Spleen (tissue), 11 donors: ENCODE measurements at regions not wholly inside any gene's neighbourhood (a gene's known extent, or its start where the extent isn't known, plus 50 kb on each side); places are given as distances from the start of the nearest gene placed in this dataset.

Experiments used
- DNase-seq: peaks from one replicate; pipeline ENCODE4 v3.0.0-alpha.2; 2020
- H3K27ac ChIP-seq, 8 donors: fragments of 200-600 bp; sonication (generic) in 7 of 8; 1 replicate in 4 of 8; 2 replicates in 4 of 8; pipeline versions ENCODE4 v1.5.0 to v1.8.0; 2016 to 2021; ENCODE audit warnings: inconsistent platforms in 4 of 8, mild to moderate bottlenecking in 4 of 8, moderate library complexity in 1 of 8
- H3K27me3 ChIP-seq, 7 donors: fragments of 200-600 bp; sonication (generic) in 6 of 7; replicated peaks in 1 of 7; 1 replicate in 4 of 7; 2 replicates in 3 of 7; pipeline versions ENCODE4 v1.5.0 to v1.8.0; 2016 to 2021; ENCODE audit warnings: inconsistent platforms in 3 of 7, mild to moderate bottlenecking in 1 of 7
- H3K36me3 ChIP-seq, 6 donors: fragments of 200-600 bp; sonication (generic) in 5 of 6; 1 replicate in 4 of 6; 2 replicates in 2 of 6; pipeline versions ENCODE4 v1.5.0 to v1.8.0; 2016 to 2021; ENCODE audit warnings: inconsistent platforms in 2 of 6
- H3K4me1 ChIP-seq, 6 donors: fragments of 200-600 bp; sonication (generic) in 5 of 6; 1 replicate in 3 of 6; 2 replicates in 3 of 6; pipeline versions ENCODE4 v1.5.0 to v1.8.0; 2016 to 2021; ENCODE audit warnings: inconsistent platforms in 3 of 6
- H3K4me3 ChIP-seq, 8 donors: fragments of 200-600 bp; sonication (generic) in 7 of 8; 1 replicate in 4 of 8; 2 replicates in 4 of 8; pipeline versions ENCODE4 v1.5.0 to v1.8.0; 2016 to 2021; ENCODE audit warnings: inconsistent platforms in 4 of 8, mild to moderate bottlenecking in 4 of 8, moderate library complexity in 2 of 8
- H3K9me3 ChIP-seq, 8 donors: fragments of 200-600 bp; sonication (generic) in 7 of 8; 1 replicate in 4 of 8; 2 replicates in 4 of 8; pipeline versions ENCODE4 v1.5.0 to v1.8.0; 2016 to 2021; ENCODE audit warnings: inconsistent platforms in 4 of 8
- CTCF ChIP-seq, 11 experiments: fragments of 200-600 bp in 7 of 11; fragments of 450-650 bp in 4 of 11; sonication (generic) in 4 of 11; IDR thresholded peaks in 8 of 11; conservative IDR thresholded peaks in 3 of 11; 1 replicate in 7 of 11; 2 replicates in 4 of 11; pipeline versions ENCODE4 v1.4.0 to v1.8.0; 2016 to 2021; ENCODE audit warnings: antibody characterized with exemption in 11 of 11, inconsistent platforms in 4 of 11, mild to moderate bottlenecking in 1 of 11
- POLR2A ChIP-seq, 3 donors: fragments of 450-650 bp; IDR thresholded peaks; one replicate each; pipeline ENCODE4 v1.5.1; 2017; ENCODE audit warnings: antibody characterized with exemption in 3 of 3, mild to moderate bottlenecking in 1 of 3
- POLR2AphosphoS5 ChIP-seq, 3 donors: sonication (generic); formaldehyde crosslinking; IDR thresholded peaks; one replicate each; pipeline ENCODE4 v1.5.1; 2017; ENCODE audit warnings: antibody characterized with exemption in 3 of 3
- whole genome bisulfite sequencing, 5 donors: extraction: QIAGEN DNeasy Blood & Tissue Kit in 3 of 5; methylation state at CpG; one replicate each; pipeline versions ENCODE4 v1.1.5 to v1.1.7; 2013 to 2018; 5-methylcytosine and 5-hydroxymethylcytosine counted together
- intact Hi-C: fragments of 100-400 bp; cut with DNase I; formaldehyde crosslinking; loops from one replicate; pipeline ENCODE4 v1.15.0; 2023; ENCODE audit warnings: low total_unique reads
- donor health status: healthy with polysubstance abuse.
- donor health status: DM: no; HTN: no; CAD: no; lungs with moderate emphysema.
- donor health status: DM: no; HTN: no; CAD: no.
- donor health status: Bipolar disorder and iron deficiency.
- donor health status: healthy.
- donor health status: DM: no; HTN: no; CAD: no.
- donor health status: DM: yes; HTN: yes; CAD: no.

GRCh38 chr7:109282726-109283125 lies 713.1 kb downstream of the DNAJB9 start:
- H3K27ac ChIP-seq, result no peak overlapping the region
- H3K9me3 ChIP-seq, result peaks cover 0 to 27% (median 0%) of the 10 kb centered on the region in 8 donors
- H3K4me3 ChIP-seq, result no peak overlapping the region
- no peaks in the 10 kb centered on the region for H3K4me1 ChIP-seq
- H3K36me3 ChIP-seq, result no peaks in the 10 kb centered on the region
- TF ChIP-seq POLR2AphosphoS5 (IDR thresholded peaks at IDR 0.05) (no peak), POLR2A (IDR thresholded peaks at IDR 0.05) (no peak), CTCF (IDR thresholded peaks at IDR 0.05 in 8 of 11, conservative IDR thresholded peaks at IDR 0.05 in 3 of 11) (no peak)
- DNase-seq, result no peak
- no peaks in the 10 kb centered on the region for H3K27me3 ChIP-seq
- intact Hi-C loops, result no loop called here

- Histone ChIP-seq H3K27me3 (no peaks in the 10 kb centered on the region), H3K9me3 (peaks cover 0 to 27% (median 0%) of the 10 kb centered on the region in 8 donors), H3K27ac (no peak overlapping the region), H3K4me3 (no peak overlapping the region), H3K4me1 (no peaks in the 10 kb centered on the region), H3K36me3 (no peaks in the 10 kb centered on the region)
- DNase-seq, result no peak
- WGBS, 5 donors, result 64 to 73% (median 65%) methylated on average over 1 of the region's 1 CpG
- TF ChIP-seq POLR2AphosphoS5 (IDR thresholded peaks at IDR 0.05) (no peak), CTCF (IDR thresholded peaks at IDR 0.05 in 8 of 11, conservative IDR thresholded peaks at IDR 0.05 in 3 of 11) (no peak), POLR2A (IDR thresholded peaks at IDR 0.05) (no peak)
- intact Hi-C loops, result no loop called here
Measured at GRCh38 chr7:109284943-109285342, 715.3 kb downstream of the DNAJB9 start.

GRCh38 chr7:109295158-109295557 lies 725.5 kb downstream of the DNAJB9 start:
- 48 to 68% (median 53%) methylated on average over 2 of the region's 2 CpGs for WGBS, 5 donors
- Histone ChIP-seq H3K36me3 (no peaks in the 10 kb centered on the region), H3K4me1 (no peaks in the 10 kb centered on the region), H3K27ac (no peak overlapping the region), H3K9me3 (peaks cover 0 to 19% (median 4%) of the 10 kb centered on the region in 8 donors), H3K4me3 (no peak overlapping the region), H3K27me3 (no peaks in the 10 kb centered on the region)
- TF ChIP-seq CTCF (IDR thresholded peaks at IDR 0.05 in 8 of 11, conservative IDR thresholded peaks at IDR 0.05 in 3 of 11) (no peak), POLR2A (IDR thresholded peaks at IDR 0.05) (no peak), POLR2AphosphoS5 (IDR thresholded peaks at IDR 0.05) (no peak)
- no peak for DNase-seq
- intact Hi-C loops, result no loop called here

GRCh38 chr7:109308816-109309215 lies 739.1 kb downstream of the DNAJB9 start:
- TF ChIP-seq POLR2A (IDR thresholded peaks at IDR 0.05) (no peak), CTCF (IDR thresholded peaks at IDR 0.05 in 8 of 11, conservative IDR thresholded peaks at IDR 0.05 in 3 of 11) (no peak), POLR2AphosphoS5 (IDR thresholded peaks at IDR 0.05) (no peak)
- no peaks in the 10 kb centered on the region for H3K4me1 ChIP-seq
- 62 to 84% (median 76%) methylated on average over 1 of the region's 1 CpG for WGBS, 5 donors
- H3K27me3 ChIP-seq, result no peaks in the 10 kb centered on the region
- DNase-seq, result no peak
- no peak overlapping the region for H3K4me3 ChIP-seq
- no peak overlapping the region for H3K27ac ChIP-seq
- no peaks in the 10 kb centered on the region for H3K36me3 ChIP-seq
- H3K9me3 ChIP-seq, result peaks cover 0 to 67% (median 22%) of the 10 kb centered on the region in 8 donors
- intact Hi-C loops, result no loop called here
